ENCODE measurements at regions not wholly inside any gene's neighbourhood (a gene's known extent, or its start where the extent isn't known, plus 50 kb on each side); places are given as distances from the start of the nearest gene placed in this dataset.

- peaks cover 0 to 6% (median 0%) of the 10 kb centered on the region in 3 donors for H3K9me3 ChIP-seq (ENCODE audit: control insufficient read depth in 2 of 3, insufficient read depth in 1 of 3, low read length in 3 of 3)
- no peak for DNase-seq
- no peaks in the 10 kb centered on the region for H3K27me3 ChIP-seq (ENCODE audit: control insufficient read depth, insufficient read depth, low read length)
- TF ChIP-seq CTCF (IDR thresholded peaks at IDR 0.05; ENCODE audit: borderline replicate concordance, extremely low read depth, insufficient read depth): no peak
- no peak overlapping the region for H3K4me3 ChIP-seq (ENCODE audit: low read length in 3 of 3)
- H3K36me3 ChIP-seq (ENCODE audit: control insufficient read depth in 2 of 3, insufficient read depth in 3 of 3, low read length in 3 of 3): no peaks in the 10 kb centered on the region
- H3K9ac ChIP-seq (ENCODE audit: low read length in 3 of 3): no peak overlapping the region
- H3K27ac ChIP-seq (ENCODE audit: low read depth in 2 of 2, low read length in 2 of 2): no peak overlapping the region
- no peak for FAIRE-seq
- H3K4me1 ChIP-seq (ENCODE audit: control insufficient read depth in 2 of 3, insufficient read depth in 2 of 3, low read depth in 1 of 3, low read length in 3 of 3): no peaks in the 10 kb centered on the region
- intact Hi-C loops (cut with DNase I): no loop called here
Observed at GRCh38 chr22:27568265-27568664, 233.3 kb downstream of the MN1 start.

- no peak for FAIRE-seq
- Histone ChIP-seq H3K9ac (ENCODE audit: low read length in 3 of 3) (no peak overlapping the region), H3K27ac (ENCODE audit: low read depth in 2 of 2, low read length in 2 of 2) (no peak overlapping the region), H3K4me3 (ENCODE audit: low read length in 3 of 3) (no peak overlapping the region), H3K27me3 (ENCODE audit: control insufficient read depth, insufficient read depth, low read length) (no peaks in the 10 kb centered on the region), H3K36me3 (ENCODE audit: control insufficient read depth in 2 of 3, insufficient read depth in 3 of 3, low read length in 3 of 3) (no peaks in the 10 kb centered on the region), H3K4me1 (ENCODE audit: control insufficient read depth in 2 of 3, insufficient read depth in 2 of 3, low read depth in 1 of 3, low read length in 3 of 3) (peaks cover 0 to 3% (median 1%) of the 10 kb centered on the region in 3 donors), H3K9me3 (ENCODE audit: control insufficient read depth in 2 of 3, insufficient read depth in 1 of 3, low read length in 3 of 3) (peaks cover 0 to 6% (median 0%) of the 10 kb centered on the region in 3 donors)
- no peak for DNase-seq
- intact Hi-C loops (cut with DNase I): no loop called here
- TF ChIP-seq CTCF (IDR thresholded peaks at IDR 0.05; ENCODE audit: borderline replicate concordance, extremely low read depth, insufficient read depth): no peak
Observed at GRCh38 chr22:27571463-27572277, 229.9 kb downstream of the MN1 start.

GRCh38 chr22:27572278-27572666 is 229.3 kb downstream of the MN1 start:
- DNase-seq (no peak), FAIRE-seq (no peak)

More at GRCh38 chr22:27572278-27572666, 229.3 kb downstream of the MN1 start:
- intact Hi-C loops (cut with DNase I): no loop called here
- no peak overlapping the region for H3K9ac ChIP-seq (ENCODE audit: low read length in 3 of 3)
- no peak overlapping the region for H3K4me3 ChIP-seq (ENCODE audit: low read length in 3 of 3)
- no peak overlapping the region for H3K27ac ChIP-seq (ENCODE audit: low read depth in 2 of 2, low read length in 2 of 2)
- no peak for TF ChIP-seq CTCF (IDR thresholded peaks at IDR 0.05; ENCODE audit: borderline replicate concordance, extremely low read depth, insufficient read depth)
- no peaks in the 10 kb centered on the region for H3K27me3 ChIP-seq (ENCODE audit: control insufficient read depth, insufficient read depth, low read length)
- no peaks in the 10 kb centered on the region for H3K36me3 ChIP-seq (ENCODE audit: control insufficient read depth in 2 of 3, insufficient read depth in 3 of 3, low read length in 3 of 3)
- peaks cover 0 to 5% (median 4%) of the 10 kb centered on the region in 3 donors for H3K4me1 ChIP-seq (ENCODE audit: control insufficient read depth in 2 of 3, insufficient read depth in 2 of 3, low read depth in 1 of 3, low read length in 3 of 3)
- peaks cover 0 to 6% (median 0%) of the 10 kb centered on the region in 3 donors for H3K9me3 ChIP-seq (ENCODE audit: control insufficient read depth in 2 of 3, insufficient read depth in 1 of 3, low read length in 3 of 3)

All from kidney (tissue), 13 donors.